Astrocyte (in vitro differentiated cells and primary cell): ENCODE measurements at regions not wholly inside any gene's neighbourhood (a gene's known extent, or its start where the extent isn't known, plus 50 kb on each side); places are given as distances from the start of the nearest gene placed in this dataset.

Source experiments
- CTCF ChIP-seq: IDR thresholded peaks from 2 replicates; pipeline ENCODE4 v1.5.1; 2011; ENCODE audit warnings: low read depth, mild to moderate bottlenecking, inconsistent platforms, low read length, moderate library complexity; ENCODE audit not compliant: insufficient read depth
- EZH2 ChIP-seq: IDR thresholded peaks from 2 replicates; pipeline ENCODE4 v1.6.1; 2012; ENCODE audit warnings: mild to moderate bottlenecking, low read length, inconsistent platforms; ENCODE audit not compliant: insufficient read depth

DNA sequence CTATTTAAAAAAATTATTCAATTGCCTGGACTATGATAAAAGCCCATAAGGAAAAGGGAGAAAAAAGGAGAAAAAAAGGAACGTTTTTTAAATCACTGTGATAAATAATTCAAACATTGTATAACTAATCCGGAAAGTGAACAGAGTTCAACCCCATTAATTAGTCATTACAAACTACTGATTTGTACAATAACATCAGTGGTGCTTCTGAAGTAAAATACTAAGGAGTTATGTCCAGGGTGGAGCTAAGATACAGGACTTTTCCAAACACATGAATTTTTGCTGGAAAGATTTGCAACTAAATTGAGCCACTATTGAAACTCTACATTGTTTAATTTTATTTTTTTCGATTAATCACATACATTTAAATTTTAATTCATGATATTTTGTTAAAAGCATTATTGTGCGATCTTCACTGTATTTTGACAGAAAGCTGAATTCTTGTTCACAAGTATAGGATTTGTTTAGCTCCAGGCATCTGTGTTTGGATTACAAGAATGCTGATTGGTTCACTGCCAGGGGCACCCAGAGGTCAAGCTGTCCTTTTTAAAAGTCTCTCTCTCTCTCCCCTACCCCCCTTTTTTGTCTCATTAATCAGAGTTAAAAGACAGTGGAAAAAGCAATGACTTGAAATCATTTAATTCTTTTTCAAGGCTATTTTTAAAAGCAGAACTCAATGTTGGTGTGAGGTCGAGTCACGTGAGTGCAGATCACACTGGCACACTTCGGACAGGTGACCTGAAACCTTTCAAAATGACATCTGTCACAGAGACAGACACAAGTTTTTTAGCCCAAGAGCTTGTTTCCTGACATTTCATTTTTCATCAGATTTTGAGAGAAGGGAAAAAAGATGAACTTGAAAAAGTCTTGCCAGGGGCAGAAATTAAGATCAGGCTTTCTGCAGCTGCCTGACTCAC lies 387.3 kb downstream of the NR2F1-AS1 start:
- no peak for TF ChIP-seq EZH2
- TF ChIP-seq CTCF: no peak
